ENCODE measurements at regions not wholly inside any gene's neighbourhood (a gene's known extent, or its start where the extent isn't known, plus 50 kb on each side); places are given as distances from the start of the nearest gene placed in this dataset.
"Not testable (repeated sequence)": the region's sequence is repeated elsewhere in the genome, so short reads cannot be mapped to it uniquely, and the experiment has no call there.

DNA sequence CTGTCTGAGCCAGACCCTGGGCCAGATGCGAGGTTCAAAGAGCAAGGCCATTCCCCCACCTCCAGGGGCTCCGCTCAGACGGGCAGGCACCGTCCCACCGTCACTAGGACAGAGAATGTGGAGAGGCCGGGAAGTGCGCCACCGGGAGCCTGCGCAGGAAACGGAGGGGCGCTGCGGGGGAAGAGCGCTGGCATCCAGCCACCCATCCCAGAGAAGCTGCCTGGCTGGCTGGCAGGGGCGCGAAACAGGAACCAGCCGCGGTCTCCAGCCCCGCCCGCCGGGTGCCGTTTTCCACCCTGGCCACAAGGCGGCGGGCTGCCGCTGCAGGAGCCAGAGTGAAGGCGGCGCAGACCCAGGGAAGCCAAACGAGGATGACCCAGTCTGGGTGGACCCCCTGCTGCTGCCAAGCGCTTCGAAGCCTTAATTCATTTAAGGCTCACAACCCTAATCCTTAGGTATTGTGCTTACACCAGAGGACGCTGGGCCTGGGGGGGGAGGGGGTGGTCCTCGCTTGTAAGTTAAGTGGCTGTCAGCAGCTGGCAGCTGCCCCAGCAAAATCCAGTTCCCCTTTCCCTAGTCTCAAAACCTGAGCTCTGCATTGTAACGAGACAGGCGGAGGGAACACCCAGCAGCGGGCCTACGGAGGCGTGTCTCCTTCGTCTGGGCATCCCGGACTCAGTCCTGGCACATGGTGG is 114.8 kb upstream of the SMURF2 start (continued):
- TF ChIP-seq, protein P1, sequence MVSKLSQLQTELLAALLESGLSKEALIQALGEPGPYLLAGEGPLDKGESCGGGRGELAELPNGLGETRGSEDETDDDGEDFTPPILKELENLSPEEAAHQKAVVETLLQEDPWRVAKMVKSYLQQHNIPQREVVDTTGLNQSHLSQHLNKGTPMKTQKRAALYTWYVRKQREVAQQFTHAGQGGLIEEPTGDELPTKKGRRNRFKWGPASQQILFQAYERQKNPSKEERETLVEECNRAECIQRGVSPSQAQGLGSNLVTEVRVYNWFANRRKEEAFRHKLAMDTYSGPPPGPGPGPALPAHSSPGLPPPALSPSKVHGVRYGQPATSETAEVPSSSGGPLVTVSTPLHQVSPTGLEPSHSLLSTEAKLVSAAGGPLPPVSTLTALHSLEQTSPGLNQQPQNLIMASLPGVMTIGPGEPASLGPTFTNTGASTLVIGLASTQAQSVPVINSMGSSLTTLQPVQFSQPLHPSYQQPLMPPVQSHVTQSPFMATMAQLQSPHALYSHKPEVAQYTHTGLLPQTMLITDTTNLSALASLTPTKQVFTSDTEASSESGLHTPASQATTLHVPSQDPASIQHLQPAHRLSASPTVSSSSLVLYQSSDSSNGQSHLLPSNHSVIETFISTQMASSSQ (IDR thresholded peaks at IDR 0.05; ENCODE audit: low read depth) = not testable (repeated sequence)
- TF ChIP-seq, protein P1 (CRISPR knock-in tag; IDR thresholded peaks at IDR 0.05; ENCODE audit: borderline replicate concordance) = peak; percentile 33; the same call in 1 of the 2 replicates
- TF ChIP-seq MYC (CRISPR knock-in tag; IDR thresholded peaks at IDR 0.05; ENCODE audit: borderline replicate concordance) (peak; percentile 71; the same call in 1 of the 2 replicates), ZNF225 (CRISPR knock-in tag; IDR thresholded peaks at IDR 0.05) (peak; percentile 79; the same call in 1 of the 2 replicates), ZNF749 (CRISPR knock-in tag; IDR thresholded peaks at IDR 0.05; ENCODE audit: borderline replicate concordance) (peak; percentile 94; the same call in 1 of the 2 replicates), SP140L (CRISPR knock-in tag; IDR thresholded peaks at IDR 0.05; ENCODE audit: borderline replicate concordance) (0 out of 2 replicates have a peak, but pooled peaks have one; percentile 41)
- TF ChIP-seq, protein P2, sequence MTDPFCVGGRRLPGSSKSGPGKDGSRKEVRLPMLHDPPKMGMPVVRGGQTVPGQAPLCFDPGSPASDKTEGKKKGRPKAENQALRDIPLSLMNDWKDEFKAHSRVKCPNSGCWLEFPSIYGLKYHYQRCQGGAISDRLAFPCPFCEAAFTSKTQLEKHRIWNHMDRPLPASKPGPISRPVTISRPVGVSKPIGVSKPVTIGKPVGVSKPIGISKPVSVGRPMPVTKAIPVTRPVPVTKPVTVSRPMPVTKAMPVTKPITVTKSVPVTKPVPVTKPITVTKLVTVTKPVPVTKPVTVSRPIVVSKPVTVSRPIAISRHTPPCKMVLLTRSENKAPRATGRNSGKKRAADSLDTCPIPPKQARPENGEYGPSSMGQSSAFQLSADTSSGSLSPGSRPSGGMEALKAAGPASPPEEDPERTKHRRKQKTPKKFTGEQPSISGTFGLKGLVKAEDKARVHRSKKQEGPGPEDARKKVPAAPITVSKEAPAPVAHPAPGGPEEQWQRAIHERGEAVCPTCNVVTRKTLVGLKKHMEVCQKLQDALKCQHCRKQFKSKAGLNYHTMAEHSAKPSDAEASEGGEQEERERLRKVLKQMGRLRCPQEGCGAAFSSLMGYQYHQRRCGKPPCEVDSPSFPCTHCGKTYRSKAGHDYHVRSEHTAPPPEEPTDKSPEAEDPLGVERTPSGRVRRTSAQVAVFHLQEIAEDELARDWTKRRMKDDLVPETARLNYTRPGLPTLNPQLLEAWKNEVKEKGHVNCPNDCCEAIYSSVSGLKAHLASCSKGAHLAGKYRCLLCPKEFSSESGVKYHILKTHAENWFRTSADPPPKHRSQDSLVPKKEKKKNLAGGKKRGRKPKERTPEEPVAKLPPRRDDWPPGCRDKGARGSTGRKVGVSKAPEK (CRISPR knock-in tag; IDR thresholded peaks at IDR 0.05; ENCODE audit: borderline replicate concordance) = peak; percentile 93; the same call in 1 of the 2 replicates
- TF ChIP-seq, protein P3, sequence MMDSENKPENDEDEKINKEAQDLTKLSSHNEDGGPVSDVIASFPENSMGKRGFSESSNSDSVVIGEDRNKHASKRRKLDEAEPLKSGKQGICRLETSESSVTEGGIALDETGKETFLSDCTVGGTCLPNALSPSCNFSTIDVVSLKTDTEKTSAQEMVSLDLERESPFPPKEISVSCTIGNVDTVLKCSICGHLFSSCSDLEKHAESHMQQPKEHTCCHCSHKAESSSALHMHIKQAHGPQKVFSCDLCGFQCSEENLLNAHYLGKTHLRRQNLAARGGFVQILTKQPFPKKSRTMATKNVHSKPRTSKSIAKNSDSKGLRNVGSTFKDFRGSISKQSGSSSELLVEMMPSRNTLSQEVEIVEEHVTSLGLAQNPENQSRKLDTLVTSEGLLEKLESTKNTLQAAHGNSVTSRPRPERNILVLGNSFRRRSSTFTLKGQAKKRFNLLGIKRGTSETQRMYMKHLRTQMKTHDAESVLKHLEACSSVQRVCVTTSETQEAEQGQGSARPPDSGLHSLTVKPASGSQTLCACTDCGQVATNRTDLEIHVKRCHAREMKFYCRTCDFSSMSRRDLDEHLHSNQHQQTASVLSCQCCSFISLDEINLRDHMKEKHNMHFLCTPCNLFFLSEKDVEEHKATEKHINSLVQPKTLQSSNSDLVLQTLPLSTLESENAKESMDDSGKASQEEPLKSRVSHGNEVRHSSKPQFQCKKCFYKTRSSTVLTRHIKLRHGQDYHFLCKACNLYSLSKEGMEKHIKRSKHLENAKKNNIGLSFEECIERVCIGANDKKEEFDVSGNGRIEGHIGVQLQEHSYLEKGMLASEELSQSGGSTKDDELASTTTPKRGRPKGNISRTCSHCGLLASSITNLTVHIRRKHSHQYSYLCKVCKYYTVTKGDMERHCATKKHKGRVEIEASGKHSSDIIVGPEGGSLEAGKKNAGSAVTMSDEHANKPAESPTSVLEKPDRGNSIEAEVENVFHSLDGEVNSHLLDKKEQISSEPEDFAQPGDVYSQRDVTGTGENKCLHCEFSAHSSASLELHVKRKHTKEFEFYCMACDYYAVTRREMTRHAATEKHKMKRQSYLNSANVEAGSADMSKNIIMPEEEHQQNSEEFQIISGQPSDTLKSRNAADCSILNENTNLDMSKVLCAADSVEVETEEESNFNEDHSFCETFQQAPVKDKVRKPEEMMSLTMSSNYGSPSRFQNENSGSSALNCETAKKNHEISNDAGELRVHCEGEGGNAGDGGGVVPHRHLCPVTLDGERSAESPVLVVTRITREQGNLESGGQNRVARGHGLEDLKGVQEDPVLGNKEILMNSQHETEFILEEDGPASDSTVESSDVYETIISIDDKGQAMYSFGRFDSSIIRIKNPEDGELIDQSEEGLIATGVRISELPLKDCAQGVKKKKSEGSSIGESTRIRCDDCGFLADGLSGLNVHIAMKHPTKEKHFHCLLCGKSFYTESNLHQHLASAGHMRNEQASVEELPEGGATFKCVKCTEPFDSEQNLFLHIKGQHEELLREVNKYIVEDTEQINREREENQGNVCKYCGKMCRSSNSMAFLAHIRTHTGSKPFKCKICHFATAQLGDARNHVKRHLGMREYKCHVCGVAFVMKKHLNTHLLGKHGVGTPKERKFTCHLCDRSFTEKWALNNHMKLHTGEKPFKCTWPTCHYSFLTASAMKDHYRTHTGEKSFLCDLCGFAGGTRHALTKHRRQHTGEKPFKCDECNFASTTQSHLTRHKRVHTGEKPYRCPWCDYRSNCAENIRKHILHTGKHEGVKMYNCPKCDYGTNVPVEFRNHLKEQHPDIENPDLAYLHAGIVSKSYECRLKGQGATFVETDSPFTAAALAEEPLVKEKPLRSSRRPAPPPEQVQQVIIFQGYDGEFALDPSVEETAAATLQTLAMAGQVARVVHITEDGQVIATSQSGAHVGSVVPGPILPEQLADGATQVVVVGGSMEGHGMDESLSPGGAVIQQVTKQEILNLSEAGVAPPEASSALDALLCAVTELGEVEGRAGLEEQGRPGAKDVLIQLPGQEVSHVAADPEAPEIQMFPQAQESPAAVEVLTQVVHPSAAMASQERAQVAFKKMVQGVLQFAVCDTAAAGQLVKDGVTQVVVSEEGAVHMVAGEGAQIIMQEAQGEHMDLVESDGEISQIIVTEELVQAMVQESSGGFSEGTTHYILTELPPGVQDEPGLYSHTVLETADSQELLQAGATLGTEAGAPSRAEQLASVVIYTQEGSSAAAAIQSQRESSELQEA (CRISPR knock-in tag; IDR thresholded peaks at IDR 0.05; ENCODE audit: not compliant biosample characterization) = peak; percentile 75

All from HepG2 (cell line).